ENCODE measurements at regions not wholly inside any gene's neighbourhood (a gene's known extent, or its start where the extent isn't known, plus 50 kb on each side); places are given as distances from the start of the nearest gene placed in this dataset.

GRCh38 chr10:93236393-93237040 is 162.8 kb downstream of the CYP26A1 start:
- TF ChIP-seq CTCF (IDR thresholded peaks at IDR 0.05) = no peak
- no peak for TF ChIP-seq POLR2A (IDR thresholded peaks at IDR 0.05)
